Medulla oblongata (tissue), 1 donor: ENCODE measurements at regions not wholly inside any gene's neighbourhood (a gene's known extent, or its start where the extent isn't known, plus 50 kb on each side); places are given as distances from the start of the nearest gene placed in this dataset.
"Not testable (repeated sequence)": the region's sequence is repeated elsewhere in the genome, so short reads cannot be mapped to it uniquely, and the experiment has no call there.

Experiments
- DNase-seq: peaks from one replicate; pipeline ENCODE4 v3.0.0-alpha.2; 2015; ENCODE audit errors: extremely low spot score

GRCh38 chr4:124890522-124890921 lies 178.0 kb upstream of the ANKRD50 start:
- DNase-seq = no peak

- DNase-seq = no peak
These were observed 175.2 kb upstream of the ANKRD50 start for GRCh38 chr4:124887739-124888138.

GRCh38 chr4:124884316-124884715 lies 171.8 kb upstream of the ANKRD50 start:
- no peak for DNase-seq

GRCh38 chr4:124883632-124884031 lies 171.1 kb upstream of the ANKRD50 start:
- no peak for DNase-seq

GRCh38 chr4:124879195-124879594 lies 166.7 kb upstream of the ANKRD50 start:
- no peak for DNase-seq

- no peak for DNase-seq
These were observed 161.6 kb upstream of the ANKRD50 start for GRCh38 chr4:124874172-124874450.

- DNase-seq = no peak
These were observed 161.0 kb upstream of the ANKRD50 start for GRCh38 chr4:124873361-124874171.

GRCh38 chr4:124872659-124873058 lies 160.1 kb upstream of the ANKRD50 start:
- DNase-seq = no peak

- no peak for DNase-seq
These were observed 157.5 kb upstream of the ANKRD50 start for GRCh38 chr4:124869961-124870495.

GRCh38 chr4:124868495-124868894 lies 156.0 kb upstream of the ANKRD50 start:
- DNase-seq = no peak

GRCh38 chr4:124867536-124867935 lies 155.0 kb upstream of the ANKRD50 start:
- DNase-seq = no peak

GRCh38 chr4:124866301-124866700 lies 153.8 kb upstream of the ANKRD50 start:
- no peak for DNase-seq

- no peak for DNase-seq
These were observed 150.6 kb upstream of the ANKRD50 start for GRCh38 chr4:124863040-124863545.

- DNase-seq = no peak
These were observed 149.7 kb upstream of the ANKRD50 start for GRCh38 chr4:124862261-124862660.

GRCh38 chr4:124861761-124862160 lies 149.2 kb upstream of the ANKRD50 start:
- no peak for DNase-seq

- DNase-seq = no peak
These were observed 142.4 kb upstream of the ANKRD50 start for GRCh38 chr4:124854968-124855367.

GRCh38 chr4:124851741-124852140 lies 139.2 kb upstream of the ANKRD50 start:
- no peak for DNase-seq

- DNase-seq = no peak
These were observed 133.8 kb upstream of the ANKRD50 start for GRCh38 chr4:124846306-124846705.

- no peak for DNase-seq
These were observed 127.4 kb upstream of the ANKRD50 start for GRCh38 chr4:124839786-124840390.

- DNase-seq = no peak
These were observed 121.4 kb upstream of the ANKRD50 start for GRCh38 chr4:124833831-124834505.

- no peak for DNase-seq
These were observed 115.8 kb upstream of the ANKRD50 start for GRCh38 chr4:124828382-124828781.

GRCh38 chr4:124817531-124817930 lies 105.0 kb upstream of the ANKRD50 start:
- no peak for DNase-seq

GRCh38 chr4:124812203-124812602 lies 99.7 kb upstream of the ANKRD50 start:
- DNase-seq = not testable (repeated sequence)
